ENCODE measurements at regions not wholly inside any gene's neighbourhood (a gene's known extent, or its start where the extent isn't known, plus 50 kb on each side); places are given as distances from the start of the nearest gene placed in this dataset.

- TF ChIP-seq POLR2A (IDR thresholded peaks at IDR 0.05; ENCODE audit: control extremely low read depth in 1 of 2, low read depth in 2 of 2, low read length in 2 of 2) (no peak), CTCF (IDR thresholded peaks at IDR 0.05; ENCODE audit: control extremely low read depth in 1 of 3, insufficient read depth in 1 of 3, low read depth in 1 of 3, low read length in 3 of 3) (no peak), NRF1 (IDR thresholded peaks at IDR 0.05; ENCODE audit: low read depth, low read length) (no peak), CEBPB (IDR thresholded peaks at IDR 0.05; ENCODE audit: low read depth, low read length) (no peak), TAF1 (IDR thresholded peaks at IDR 0.05; ENCODE audit: low read depth, low read length) (no peak), YY1 (IDR thresholded peaks at IDR 0.05; ENCODE audit: low read depth, low read length) (no peak), ZNF274 (IDR thresholded peaks at IDR 0.05; ENCODE audit: borderline replicate concordance, extremely low read depth, low read length) (no peak), SUZ12 (IDR thresholded peaks at IDR 0.05; ENCODE audit: low read length) (no peak), EP300 (IDR thresholded peaks at IDR 0.05; ENCODE audit: borderline replicate concordance in 1 of 2, low read depth in 2 of 2, low read length in 2 of 2) (no peak), FOSL1 (IDR thresholded peaks at IDR 0.05; ENCODE audit: insufficient read depth, low read depth, low read length) (no peak), RNF2 (IDR thresholded peaks at IDR 0.05; ENCODE audit: borderline replicate concordance, low read depth, low read length, missing control alignments, poor library complexity, severe bottlenecking) (no peak), CHD1 (IDR thresholded peaks at IDR 0.05; ENCODE audit: low read depth, low read length) (no peak), RFX5 (IDR thresholded peaks at IDR 0.05; ENCODE audit: borderline replicate concordance, low read depth, low read length) (no peak)
Observed at GRCh38 chr5:74017112-74017511, 391.1 kb downstream of the ARHGEF28 start.
